Heart left ventricle (tissue), 13 donors: ENCODE measurements at regions not wholly inside any gene's neighbourhood (a gene's known extent, or its start where the extent isn't known, plus 50 kb on each side); places are given as distances from the start of the nearest gene placed in this dataset.

Experiments used
- POLR2A ChIP-seq, 2 donors: fragments of 450-650 bp; IDR thresholded peaks; one replicate each; pipeline ENCODE4 v1.6.1; 2017; ENCODE audit warnings: antibody characterized with exemption in 2 of 2, mild to moderate bottlenecking in 2 of 2, moderate library complexity in 2 of 2
- TF ChIP-seq, protein P1 (sequence below), 12 donors: fragments of 200-600 bp; sonication (generic) in 4 of 12; IDR thresholded peaks; one replicate each; pipeline versions ENCODE4 v1.5.0 to v1.8.0; 2018 to 2022; ENCODE audit warnings: antibody characterized with exemption in 12 of 12, mild to moderate bottlenecking in 5 of 12
- donor health status: ischemic (EF 13 %, LVEDD 7.1; RV severe dilation, severe dysfunction).
- donor health status: DM: no; HTN: yes; CAD: no.
- donor health status: DM: no; HTN: no; CAD: no.
- donor health status: ischemic (EF 25% LVEDD 6.9; RV normal size, moderate dysfunction).
- donor health status: ischemic (EF 25% LVEDD 5.7; RV mildly dilated, moderate dysfunction).
- donor health status: ischemic (EF 35%, LVEDD 5.7; RV mildly dilated, moderate dysfunction).
- donor health status: nonischemic (EF 11% LVEDD 7.7; RV severe dilation, severe dysfunction).
- donor health status: DM: yes; HTN: yes; CAD: no.
- donor health status: PGD.
- donor health status: ischemic (EF 29% LVEDD 5.4; RV normal size, mild dysfunction).
- donor health status: nonischemic (EF 23%, LVEDD 6.1; RV moderate dilation, normal function).

DNA sequence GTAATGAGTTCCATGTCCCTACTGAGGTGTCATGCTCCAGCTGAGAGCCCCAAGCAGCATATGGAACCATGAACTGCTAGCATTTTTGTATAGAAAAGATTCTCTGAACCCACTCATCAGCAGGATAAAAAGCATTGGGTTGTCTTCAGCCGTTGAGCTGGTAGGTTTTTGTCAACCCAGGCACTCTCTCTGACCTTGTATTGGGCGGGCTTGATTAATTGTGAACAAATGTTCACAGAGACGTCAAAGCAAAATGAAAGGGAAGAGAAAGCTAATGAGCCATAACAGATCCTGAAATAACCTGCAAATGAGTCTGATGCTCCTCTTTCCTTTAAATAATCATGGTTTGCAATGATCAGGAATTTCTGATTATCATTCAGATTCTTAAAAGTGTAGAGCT lies 924.7 kb upstream of the CELF2 start:
- TF ChIP-seq, protein P1, sequence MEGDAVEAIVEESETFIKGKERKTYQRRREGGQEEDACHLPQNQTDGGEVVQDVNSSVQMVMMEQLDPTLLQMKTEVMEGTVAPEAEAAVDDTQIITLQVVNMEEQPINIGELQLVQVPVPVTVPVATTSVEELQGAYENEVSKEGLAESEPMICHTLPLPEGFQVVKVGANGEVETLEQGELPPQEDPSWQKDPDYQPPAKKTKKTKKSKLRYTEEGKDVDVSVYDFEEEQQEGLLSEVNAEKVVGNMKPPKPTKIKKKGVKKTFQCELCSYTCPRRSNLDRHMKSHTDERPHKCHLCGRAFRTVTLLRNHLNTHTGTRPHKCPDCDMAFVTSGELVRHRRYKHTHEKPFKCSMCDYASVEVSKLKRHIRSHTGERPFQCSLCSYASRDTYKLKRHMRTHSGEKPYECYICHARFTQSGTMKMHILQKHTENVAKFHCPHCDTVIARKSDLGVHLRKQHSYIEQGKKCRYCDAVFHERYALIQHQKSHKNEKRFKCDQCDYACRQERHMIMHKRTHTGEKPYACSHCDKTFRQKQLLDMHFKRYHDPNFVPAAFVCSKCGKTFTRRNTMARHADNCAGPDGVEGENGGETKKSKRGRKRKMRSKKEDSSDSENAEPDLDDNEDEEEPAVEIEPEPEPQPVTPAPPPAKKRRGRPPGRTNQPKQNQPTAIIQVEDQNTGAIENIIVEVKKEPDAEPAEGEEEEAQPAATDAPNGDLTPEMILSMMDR (IDR thresholded peaks at IDR 0.05): no peak
- no peak for TF ChIP-seq POLR2A (IDR thresholded peaks at IDR 0.05)
